ENCODE measurements at regions not wholly inside any gene's neighbourhood (a gene's known extent, or its start where the extent isn't known, plus 50 kb on each side); places are given as distances from the start of the nearest gene placed in this dataset.

- TF ChIP-seq ZNF274 (IDR thresholded peaks at IDR 0.05; ENCODE audit: low read depth, low read length), result no peak
- TF ChIP-seq SUZ12 (IDR thresholded peaks at IDR 0.05; ENCODE audit: extremely low read depth, insufficient read depth, insufficient read length), result no peak
Measured at GRCh38 chr14:71286126-71286525, 378.9 kb downstream of the PCNX1 start.
